GM12878 (cell line): ENCODE measurements at regions not wholly inside any gene's neighbourhood (a gene's known extent, or its start where the extent isn't known, plus 50 kb on each side); places are given as distances from the start of the nearest gene placed in this dataset.

Experiments used
- ATAC-seq: fragments of 200-7000 bp; cut with Tn5 transposase; 3 replicates; pipeline ENCODE4 v1.9.1; 2020; ENCODE audit warnings: mild to moderate bottlenecking, moderate library complexity
- BruUV-seq: library from RNA; stranded (reverse); fragments of 400-500 nt; replicated peaks from 2 replicates; lab custom pipeline; 2021; lab: Mats Ljungman, UMichigan
- CTCF ChIA-PET: fragments of 300-600 bp; sonication (Branson Sonifier 250); formaldehyde crosslinking; extraction: SDS; loops from one replicate; lab custom pipeline; 2021; ENCODE audit warnings: inconsistent platforms; lab: Yijun Ruan, JAX
- POLR2A ChIA-PET: fragments of 350-600 bp; formaldehyde crosslinking; extraction: SDS; loops from one replicate; lab custom pipeline; 2021; ENCODE audit warnings: inconsistent platforms; lab: Charles Lee
- RAD21 ChIA-PET: fragments of 300-600 bp; sonication (Branson Sonifier 250); formaldehyde crosslinking; loops from one replicate; lab custom pipeline; 2023; ENCODE audit warnings: antibody characterized with exemption; ENCODE audit not compliant: unreplicated experiment; lab: Charles Lee
- SMC1A ChIA-PET: fragments of 300-600 bp; sonication (Branson Sonifier 250); formaldehyde crosslinking; loops from one replicate; lab custom pipeline; 2023; ENCODE audit not compliant: unreplicated experiment, uncharacterized antibody; lab: Charles Lee
- DNase-seq: peaks from one replicate; pipeline ENCODE4 v3.0.0-alpha.2; 2011; ENCODE audit warnings: low read depth, low spot score
- FAIRE-seq: peaks from 3 replicates; lab custom pipeline; 2011; peaks lifted over from hg19 to GRCh38; lab: Jason Lieb, UNC
- H2AFZ ChIP-seq: 2 replicates; pipeline ENCODE4 v1.6.0; 2011; ENCODE audit warnings: low read depth, low read length, control low read depth; ENCODE audit not compliant: control insufficient read depth
- H3K27ac ChIP-seq: 2 replicates; pipeline ENCODE4 v1.5.1; 2011; ENCODE audit warnings: control low read depth; ENCODE audit not compliant: control insufficient read depth, insufficient read depth
- H3K27me3 ChIP-seq, 2 experiments: replicated peaks in 1 of 2; 2 replicates each; pipeline versions ENCODE4 v1.6.0 to v1.6.1; 2011; ENCODE audit warnings: low read length in 1 of 2; ENCODE audit not compliant: control insufficient read depth in 2 of 2, insufficient read depth in 2 of 2
- H3K36me3 ChIP-seq, 2 experiments: 2 replicates each; pipeline ENCODE4 v1.5.1; 2011; ENCODE audit warnings: low read length in 1 of 2; ENCODE audit not compliant: control insufficient read depth in 2 of 2, insufficient read depth in 2 of 2
- H3K4me1 ChIP-seq: 2 replicates; pipeline ENCODE4 v1.6.1; 2011; ENCODE audit warnings: mild to moderate bottlenecking, low read length, moderate library complexity, mixed read lengths; ENCODE audit not compliant: control insufficient read depth, insufficient read depth
- H3K4me2 ChIP-seq: 2 replicates; pipeline ENCODE4 v1.6.0; 2011; ENCODE audit warnings: control low read depth; ENCODE audit not compliant: control insufficient read depth, insufficient read depth
- H3K4me3 ChIP-seq: fragments of 200-600 bp; sonication (generic); 2 replicates; pipeline ENCODE4 v1.5.1; 2016
- H3K79me2 ChIP-seq: 2 replicates; pipeline ENCODE4 v1.6.0; 2011; ENCODE audit warnings: low read length; ENCODE audit not compliant: control insufficient read depth, insufficient read depth
- H3K9ac ChIP-seq: 2 replicates; pipeline ENCODE4 v1.8.0; 2011; ENCODE audit warnings: low read length, control low read depth, mixed read lengths; ENCODE audit not compliant: control insufficient read depth, insufficient read depth
- H3K9me3 ChIP-seq: replicated peaks from 3 replicates; pipeline ENCODE4 v1.5.1; 2011; ENCODE audit warnings: mild to moderate bottlenecking, low read length; ENCODE audit not compliant: control insufficient read depth, insufficient read depth
- H4K20me1 ChIP-seq: 2 replicates; pipeline ENCODE4 v1.6.0; 2011; ENCODE audit not compliant: control insufficient read depth, insufficient read depth
- BHLHE40 ChIP-seq, 2 experiments: fragments of 450-650 bp in 1 of 2; IDR thresholded peaks; 2 replicates each; pipeline ENCODE4 v1.6.1; 2011 to 2017; ENCODE audit warnings: low read depth in 2 of 2, borderline replicate concordance in 1 of 2, improper control_type of control experiment in 1 of 2, low read length in 1 of 2, mild to moderate bottlenecking in 1 of 2
- CREM ChIP-seq: IDR thresholded peaks from 2 replicates; pipeline ENCODE4 v1.6.1; 2014; ENCODE audit warnings: antibody characterized with exemption, low read depth
- IKZF2 ChIP-seq, 2 experiments: fragments of 450-650 bp; IDR thresholded peaks; 2 replicates each; pipeline ENCODE4 v1.6.1; 2017; ENCODE audit warnings: mild to moderate bottlenecking in 2 of 2, moderate library complexity in 2 of 2
- MEF2A ChIP-seq: IDR thresholded peaks from 2 replicates; pipeline ENCODE4 v1.6.1; 2011; ENCODE audit warnings: low read depth, mild to moderate bottlenecking, low read length, moderate library complexity; ENCODE audit not compliant: insufficient read depth
- NR2F1 ChIP-seq: fragments of 450-650 bp; conservative IDR thresholded peaks from 2 replicates; pipeline ENCODE4 v1.6.1; 2017; ENCODE audit warnings: mild to moderate bottlenecking
- SMAD1 ChIP-seq: fragments of 450-650 bp; IDR thresholded peaks from 2 replicates; pipeline ENCODE4 v1.6.1; 2018; ENCODE audit warnings: mild to moderate bottlenecking, low read depth; ENCODE audit not compliant: partially characterized antibody
- TBL1XR1 ChIP-seq: IDR thresholded peaks from 2 replicates; pipeline ENCODE4 v1.6.1; 2012; ENCODE audit warnings: low read depth, low read length, improper control_type of control experiment
- ZSCAN29 ChIP-seq: fragments of 450-650 bp; IDR thresholded peaks from 2 replicates; pipeline ENCODE4 v1.6.1; 2017; ENCODE audit warnings: mild to moderate bottlenecking, moderate library complexity
- WGBS: methylation state at CpG from one replicate; pipeline ENCODE4 v1.1.6; 2016; ENCODE audit warnings: low lambda C conversion rate; ENCODE audit not compliant: insufficient replicate concordance, insufficient coverage; ENCODE audit errors: missing lambda C conversion rate; 5-methylcytosine and 5-hydroxymethylcytosine counted together
- in situ Hi-C: fragments of 300-500 bp; cut with MboI; formaldehyde crosslinking; loops from 9 replicates; pipeline ENCODE4 v1.14.3; 2018; ENCODE audit warnings: mixed read lengths
- intact Hi-C: fragments of 100-400 bp; cut with micrococcal nuclease; formaldehyde crosslinking; loops from one replicate; pipeline ENCODE4 v1.14.2; 2022; ENCODE audit not compliant: unreplicated experiment
- TF ChIP-seq, protein P1 (sequence below): IDR thresholded peaks from 2 replicates; pipeline ENCODE4 v1.6.1; 2012; ENCODE audit warnings: low read depth, low read length, improper control_type of control experiment

DNA sequence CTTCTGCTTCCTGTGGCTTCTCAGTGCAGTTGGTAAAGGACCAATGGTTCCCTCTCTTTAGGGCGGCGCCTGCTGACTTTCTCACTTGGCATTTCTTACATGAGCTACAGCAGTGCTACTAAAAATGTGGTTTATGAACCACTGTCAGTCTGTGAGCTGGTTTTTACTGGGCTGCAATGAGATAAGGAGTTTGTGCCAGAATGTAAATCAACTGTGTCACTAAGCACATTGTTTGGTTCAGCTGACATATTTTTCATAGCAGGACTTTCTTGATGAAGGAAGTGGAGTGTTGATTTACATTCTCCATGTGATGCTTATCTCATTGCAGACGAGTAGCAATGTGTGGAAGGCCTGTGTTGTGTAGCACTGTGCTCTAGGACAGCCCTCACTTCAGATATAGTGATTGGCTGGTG is 463.3 kb downstream of the SOX6 start:
- no peaks in the 10 kb centered on the region for H3K36me3 ChIP-seq
- FAIRE-seq = no peak
- no peak for DNase-seq
- H3K4me3 ChIP-seq = no peak overlapping the region
- H4K20me1 ChIP-seq = no peaks in the 10 kb centered on the region
- ChIA-PET CTCF (no interaction called here), POLR2A (no interaction called here), RAD21 (no interaction called here), SMC1A (interaction anchor here (0.6 to 1.2 kb wide), 3 partner anchors 15 to 232 kb away, joined by 3 read pairs; no protein-coding TSS in a partner anchor)
- no peak overlapping the region for H2AFZ ChIP-seq
- no peaks in the 10 kb centered on the region for H3K4me1 ChIP-seq
- H3K4me2 ChIP-seq = no peak overlapping the region
- in situ Hi-C loops (no loop called here), intact Hi-C loops (no loop called here)
- no peaks in the 10 kb centered on the region for H3K9me3 ChIP-seq
- H3K27me3 ChIP-seq = no peaks in the 10 kb centered on the region
- 6% methylated on average over 3 of the region's 3 CpGs for WGBS
- H3K9ac ChIP-seq = no peak overlapping the region
- no peak; the same call in 2 of the 3 replicates for ATAC-seq
- TF ChIP-seq MEF2A (no peak), CREM (no peak), IKZF2 (IDR thresholded peaks at IDR 0.05) (no peak), BHLHE40 (IDR thresholded peaks at IDR 0.05; ENCODE audit: borderline replicate concordance in 1 of 2, low read depth in 2 of 2, low read length in 1 of 2) (no peak), TBL1XR1 (no peak), ZSCAN29 (no peak), NR2F1 (no peak), SMAD1 (no peak)
- TF ChIP-seq, protein P1, sequence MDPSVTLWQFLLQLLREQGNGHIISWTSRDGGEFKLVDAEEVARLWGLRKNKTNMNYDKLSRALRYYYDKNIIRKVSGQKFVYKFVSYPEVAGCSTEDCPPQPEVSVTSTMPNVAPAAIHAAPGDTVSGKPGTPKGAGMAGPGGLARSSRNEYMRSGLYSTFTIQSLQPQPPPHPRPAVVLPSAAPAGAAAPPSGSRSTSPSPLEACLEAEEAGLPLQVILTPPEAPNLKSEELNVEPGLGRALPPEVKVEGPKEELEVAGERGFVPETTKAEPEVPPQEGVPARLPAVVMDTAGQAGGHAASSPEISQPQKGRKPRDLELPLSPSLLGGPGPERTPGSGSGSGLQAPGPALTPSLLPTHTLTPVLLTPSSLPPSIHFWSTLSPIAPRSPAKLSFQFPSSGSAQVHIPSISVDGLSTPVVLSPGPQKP = no peak
- no TSS peak for BruUV-seq
- no peaks in the 10 kb centered on the region for H3K79me2 ChIP-seq
- H3K27ac ChIP-seq = no peak overlapping the region
